ENCODE measurements at regions not wholly inside any gene's neighbourhood (a gene's known extent, or its start where the extent isn't known, plus 50 kb on each side); places are given as distances from the start of the nearest gene placed in this dataset.
"Not testable (repeated sequence)": the region's sequence is repeated elsewhere in the genome, so short reads cannot be mapped to it uniquely, and the experiment has no call there.

DNA sequence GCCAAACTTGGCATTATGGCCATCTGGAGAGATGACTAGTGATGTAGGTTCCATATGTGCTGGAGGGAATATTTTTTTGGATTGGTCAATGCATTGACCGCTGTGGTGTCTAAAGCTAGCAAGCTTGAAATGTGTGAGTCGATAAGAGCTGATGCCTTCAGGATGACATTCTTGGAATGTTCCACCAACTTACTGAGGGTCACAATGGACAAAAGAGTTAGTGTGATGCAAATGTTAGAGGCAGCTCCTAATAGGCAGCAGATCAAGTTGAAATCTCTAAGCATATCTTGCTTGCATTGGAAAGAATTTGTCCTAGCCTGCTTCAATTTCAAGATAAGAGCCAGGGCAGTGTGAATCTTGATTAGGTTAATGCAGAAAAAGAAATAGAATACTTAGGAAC, 210.4 kb upstream of the AFF2 start:
- H3K9me3 ChIP-seq (ENCODE audit: low read length), result no peaks in the 10 kb centered on the region
- ChIA-PET CTCF (no interaction called here), POLR2A (ENCODE audit: unreplicated experiment) (no interaction called here)
- no peak for DNase-seq
- H3K4me2 ChIP-seq (ENCODE audit: low read length), result no peak overlapping the region
- intact Hi-C loops (cut with micrococcal nuclease), result no loop called here
- H2AFZ ChIP-seq (ENCODE audit: low read length), result no peak overlapping the region
- H3K9me2 ChIP-seq (replicated peaks; ENCODE audit: low read length), result no peaks in the 10 kb centered on the region
- H4K20me1 ChIP-seq (ENCODE audit: low read length), result no peaks in the 10 kb centered on the region
- H3K4me3 ChIP-seq (ENCODE audit: low read length), result no peak overlapping the region
- H3K9ac ChIP-seq (ENCODE audit: low read length), result no peak overlapping the region
- H3F3A ChIP-seq (ENCODE audit: low read length, unreplicated experiment), result no peaks in the 10 kb centered on the region
- no peaks in the 10 kb centered on the region for H3K79me2 ChIP-seq (ENCODE audit: low read length)
- H3K36me3 ChIP-seq (ENCODE audit: low read depth, low read length), result no peaks in the 10 kb centered on the region
- H3K4me1 ChIP-seq (ENCODE audit: insufficient read depth, low read length), result no peaks in the 10 kb centered on the region
- ATAC-seq, result no peak
- no TSS peak for BruUV-seq (replicated peaks)
- no peak overlapping the region for H3K27ac ChIP-seq (ENCODE audit: low read length)
- TF ChIP-seq EZH2 (IDR thresholded peaks at IDR 0.05; ENCODE audit: low read length, unreplicated experiment) (no peak), CTCF (conservative IDR thresholded peaks at IDR 0.05; ENCODE audit: low read depth, low read length) (no peak), EZH2phosphoT487 (IDR thresholded peaks at IDR 0.05; ENCODE audit: borderline replicate concordance, low read length) (no peak)
- H3K27me3 ChIP-seq (ENCODE audit: low read length), result no peaks in the 10 kb centered on the region

DNA sequence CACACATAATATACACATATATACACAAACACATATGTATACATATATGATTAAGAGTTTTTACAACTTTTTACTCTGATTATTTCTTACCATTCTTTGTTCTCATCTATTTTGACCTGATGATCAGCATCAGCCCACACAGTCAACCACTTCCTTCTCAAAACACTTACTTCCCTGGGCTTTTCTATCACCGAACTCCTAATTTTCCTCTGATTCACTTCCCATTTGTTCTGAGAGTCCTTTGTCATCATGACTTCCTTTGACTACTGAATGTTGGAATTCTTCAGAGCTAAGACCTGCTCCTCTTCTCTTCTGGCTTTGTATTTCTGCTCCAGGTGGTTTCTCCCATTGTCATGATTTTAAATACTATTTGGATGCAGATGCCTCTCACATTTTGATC, 209.5 kb upstream of the AFF2 start:
- Histone ChIP-seq H3K9me3 (ENCODE audit: low read length) (no peaks in the 10 kb centered on the region), H3K79me2 (ENCODE audit: low read length) (no peaks in the 10 kb centered on the region), H3K36me3 (ENCODE audit: low read depth, low read length) (no peaks in the 10 kb centered on the region), H3K4me1 (ENCODE audit: insufficient read depth, low read length) (no peaks in the 10 kb centered on the region), H2AFZ (ENCODE audit: low read length) (no peak overlapping the region), H3K27ac (ENCODE audit: low read length) (no peak overlapping the region), H3K4me3 (ENCODE audit: low read length) (no peak overlapping the region), H4K20me1 (ENCODE audit: low read length) (no peaks in the 10 kb centered on the region), H3K9me2 (replicated peaks; ENCODE audit: low read length) (no peaks in the 10 kb centered on the region), H3K4me2 (ENCODE audit: low read length) (no peak overlapping the region), H3K9ac (ENCODE audit: low read length) (no peak overlapping the region), H3F3A (ENCODE audit: low read length, unreplicated experiment) (no peaks in the 10 kb centered on the region), H3K27me3 (ENCODE audit: low read length) (no peaks in the 10 kb centered on the region)
- no peak for DNase-seq
- ChIA-PET POLR2A (ENCODE audit: unreplicated experiment) (no interaction called here), CTCF (no interaction called here)
- no TSS peak for BruUV-seq (replicated peaks)
- no peak for TF ChIP-seq EZH2 (IDR thresholded peaks at IDR 0.05; ENCODE audit: low read length, unreplicated experiment)
- no peak for ATAC-seq
- intact Hi-C loops (cut with micrococcal nuclease), result no loop called here

GRCh38 chrX:148298737-148299136, 201.7 kb upstream of the AFF2 start:
- no peaks in the 10 kb centered on the region for H3K36me3 ChIP-seq (ENCODE audit: low read depth, low read length)
- ChIA-PET CTCF (no interaction called here), POLR2A (ENCODE audit: unreplicated experiment) (no interaction called here)
- BruUV-seq (replicated peaks), result no TSS peak
- H3K9me2 ChIP-seq (replicated peaks; ENCODE audit: low read length), result no peaks in the 10 kb centered on the region
- TF ChIP-seq EZH2phosphoT487 (IDR thresholded peaks at IDR 0.05; ENCODE audit: borderline replicate concordance, low read length), result no peak
- TF ChIP-seq CTCF (conservative IDR thresholded peaks at IDR 0.05; ENCODE audit: low read depth, low read length), result no peak
- TF ChIP-seq EZH2 (IDR thresholded peaks at IDR 0.05; ENCODE audit: low read length, unreplicated experiment), result no peak
- no peaks in the 10 kb centered on the region for H3F3A ChIP-seq (ENCODE audit: low read length, unreplicated experiment)
- no peak overlapping the region for H3K4me3 ChIP-seq (ENCODE audit: low read length)
- H3K9me3 ChIP-seq (ENCODE audit: low read length), result no peaks in the 10 kb centered on the region
- ATAC-seq, result no peak
- H3K4me2 ChIP-seq (ENCODE audit: low read length), result no peak overlapping the region
- no peaks in the 10 kb centered on the region for H3K27me3 ChIP-seq (ENCODE audit: low read length)
- no peak overlapping the region for H3K9ac ChIP-seq (ENCODE audit: low read length)
- H3K79me2 ChIP-seq (ENCODE audit: low read length), result no peaks in the 10 kb centered on the region
- no peak overlapping the region for H2AFZ ChIP-seq (ENCODE audit: low read length)
- no peak for DNase-seq
- H4K20me1 ChIP-seq (ENCODE audit: low read length), result no peaks in the 10 kb centered on the region
- intact Hi-C loops (cut with micrococcal nuclease), result no loop called here
- no peaks in the 10 kb centered on the region for H3K4me1 ChIP-seq (ENCODE audit: insufficient read depth, low read length)
- H3K27ac ChIP-seq (ENCODE audit: low read length), result no peak overlapping the region

DNA sequence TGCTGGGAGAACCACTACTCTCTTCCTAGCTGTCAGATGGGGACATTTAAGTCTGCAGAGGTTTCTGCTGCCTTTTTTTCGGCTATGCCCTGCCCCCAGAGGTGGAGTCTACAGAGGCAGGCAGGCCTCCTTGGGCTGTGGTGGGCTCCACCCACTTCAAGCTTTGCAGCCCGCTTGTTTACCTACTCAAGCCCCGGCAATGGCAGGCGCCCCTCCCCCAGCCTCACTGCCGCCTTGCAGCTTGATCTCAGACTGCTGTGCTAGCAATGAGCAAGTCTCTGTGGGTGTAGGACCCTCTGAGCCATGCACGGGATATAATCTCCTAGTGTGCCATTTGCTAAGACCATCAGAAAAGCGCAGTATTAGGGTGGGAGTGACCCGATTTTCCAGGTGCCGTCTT, 195.2 kb upstream of the AFF2 start:
- H3K27ac ChIP-seq (ENCODE audit: low read length); H3K4me3 ChIP-seq (ENCODE audit: low read length); H3K4me2 ChIP-seq (ENCODE audit: low read length); H3K27me3 ChIP-seq (ENCODE audit: low read length); H3K4me1 ChIP-seq (ENCODE audit: insufficient read depth, low read length); BruUV-seq (replicated peaks); H3K9ac ChIP-seq (ENCODE audit: low read length); H2AFZ ChIP-seq (ENCODE audit: low read length); CTCF ChIA-PET; ATAC-seq; H3F3A ChIP-seq (ENCODE audit: low read length, unreplicated experiment); H4K20me1 ChIP-seq (ENCODE audit: low read length); H3K36me3 ChIP-seq (ENCODE audit: low read depth, low read length); DNase-seq; POLR2A ChIA-PET (ENCODE audit: unreplicated experiment); intact Hi-C loops (cut with micrococcal nuclease); H3K79me2 ChIP-seq (ENCODE audit: low read length); H3K9me3 ChIP-seq (ENCODE audit: low read length); H3K9me2 ChIP-seq (replicated peaks; ENCODE audit: low read length): not testable (repeated sequence)

Data from PC-3 (cell line).